H1 (cell line): ENCODE measurements at regions not wholly inside any gene's neighbourhood (a gene's known extent, or its start where the extent isn't known, plus 50 kb on each side); places are given as distances from the start of the nearest gene placed in this dataset.

ENCODE experiments used
- CTCF ChIA-PET: fragments of 300-600 bp; sonication (Branson Sonifier 250); formaldehyde crosslinking; loops from one replicate; lab custom pipeline; 2021; ENCODE audit not compliant: partially characterized antibody; lab: Charles Lee
- POLR2A ChIA-PET: fragments of 300-600 bp; sonication (Branson Sonifier 250); formaldehyde crosslinking; loops from one replicate; lab custom pipeline; 2021; ENCODE audit warnings: inconsistent platforms; ENCODE audit not compliant: partially characterized antibody; lab: Charles Lee
- DNase-seq, 2 experiments: peaks; one replicate each; pipeline versions ENCODE4 v3.0.0 to v3.0.0-alpha.2; 2010 to 2022; ENCODE audit warnings: low spot score in 2 of 2, low read depth in 1 of 2, mixed read lengths in 1 of 2
- FAIRE-seq: peaks from 2 replicates; lab custom pipeline; 2011; peaks lifted over from hg19 to GRCh38; lab: Jason Lieb, UNC
- H2AFZ ChIP-seq: 2 replicates; pipeline ENCODE4 v1.8.1; 2012; ENCODE audit warnings: low read length, inconsistent platforms
- H2AK5ac ChIP-seq: 2 replicates; pipeline ENCODE4 v1.6.1; 2013; ENCODE audit warnings: low read depth, low read length
- H2BK120ac ChIP-seq: replicated peaks from 2 replicates; pipeline ENCODE3; 2013; ENCODE audit warnings: low read depth, low read length, inconsistent platforms
- H2BK12ac ChIP-seq: 2 replicates; pipeline ENCODE4 v1.6.1; 2013; ENCODE audit warnings: low read depth, low read length
- H2BK15ac ChIP-seq: 2 replicates; pipeline ENCODE4 v1.6.1; 2013; ENCODE audit warnings: low read length
- H2BK20ac ChIP-seq: 2 replicates; pipeline ENCODE4 v1.6.1; 2013; ENCODE audit warnings: low read length
- H2BK5ac ChIP-seq: 2 replicates; pipeline ENCODE4 v1.6.1; 2013; ENCODE audit warnings: low read depth, low read length
- H3K14ac ChIP-seq: 2 replicates; pipeline ENCODE4 v1.6.1; 2013; ENCODE audit warnings: inconsistent platforms; ENCODE audit not compliant: insufficient read length
- H3K18ac ChIP-seq: 2 replicates; pipeline ENCODE4 v1.6.1; 2013; ENCODE audit warnings: low read length; ENCODE audit errors: extremely low read depth
- H3K23ac ChIP-seq: 2 replicates; pipeline ENCODE4 v1.6.1; 2013; ENCODE audit warnings: inconsistent platforms; ENCODE audit not compliant: insufficient read length
- H3K23me2 ChIP-seq: 2 replicates; pipeline ENCODE4 v1.6.1; 2013; ENCODE audit warnings: low read depth, low read length
- H3K27ac ChIP-seq: 2 replicates; pipeline ENCODE4 v1.6.1; 2011; ENCODE audit warnings: low read depth, low read length, inconsistent platforms
- H3K27me3 ChIP-seq, 4 experiments: replicated peaks in 1 of 4; 1 replicate in 1 of 4; 2 replicates in 3 of 4; pipeline versions ENCODE4 v1.6.1 to v1.8.1; 2011 to 2013; ENCODE audit warnings: low read length in 3 of 4, mild to moderate bottlenecking in 3 of 4, inconsistent platforms in 2 of 4, mixed read lengths in 2 of 4, moderate library complexity in 1 of 4; ENCODE audit not compliant: control insufficient read depth in 3 of 4, insufficient read depth in 3 of 4; ENCODE audit errors: extremely low read depth in 1 of 4
- H3K36me3 ChIP-seq, 4 experiments: 2 replicates each; pipeline versions ENCODE4 v1.6.1 to v1.8.1; 2011 to 2013; ENCODE audit warnings: mild to moderate bottlenecking in 4 of 4, low read length in 3 of 4, moderate library complexity in 2 of 4, control low read depth in 1 of 4, inconsistent platforms in 1 of 4; ENCODE audit not compliant: insufficient read depth in 4 of 4, control insufficient read depth in 2 of 4
- H3K4ac ChIP-seq: replicated peaks from 2 replicates; pipeline ENCODE3; 2013; ENCODE audit warnings: low read length, low read depth, mixed read lengths, inconsistent platforms; ENCODE audit not compliant: insufficient read length
- H3K4me1 ChIP-seq, 4 experiments: replicated peaks in 1 of 4; 1 replicate in 1 of 4; 2 replicates in 3 of 4; pipeline versions ENCODE4 v1.6.1 to v1.8.1; 2011 to 2013; ENCODE audit warnings: low read length in 3 of 4, inconsistent platforms in 2 of 4, mixed read lengths in 1 of 4; ENCODE audit not compliant: insufficient read depth in 4 of 4, control insufficient read depth in 3 of 4
- H3K4me2 ChIP-seq, 2 experiments: 2 replicates each; pipeline versions ENCODE4 v1.6.1 to v1.8.1; 2011 to 2013; ENCODE audit warnings: low read depth in 2 of 2, low read length in 2 of 2, control low read depth in 1 of 2, inconsistent platforms in 1 of 2, mild to moderate bottlenecking in 1 of 2; ENCODE audit not compliant: insufficient read depth in 1 of 2
- H3K4me3 ChIP-seq, 4 experiments: fragments of 200-600, 300-600 bp in 1 of 4; sonication (generic), shearing (Covaris generic), sonication (Bioruptor Twin) in 1 of 4; 2 replicates each; pipeline versions ENCODE4 v1.5.1 to v1.8.1; 2011 to 2016; ENCODE audit warnings: low read length in 4 of 4, low read depth in 3 of 4, control low read depth in 2 of 4, inconsistent platforms in 2 of 4, mild to moderate bottlenecking in 2 of 4, mixed read lengths in 1 of 4, moderate library complexity in 1 of 4; ENCODE audit not compliant: insufficient read depth in 2 of 4; ENCODE audit errors: extremely low read depth in 1 of 4
- H3K56ac ChIP-seq: replicated peaks from 2 replicates; pipeline ENCODE3; 2013; ENCODE audit warnings: low read depth, mild to moderate bottlenecking, mixed read lengths, low read length, inconsistent platforms; ENCODE audit not compliant: insufficient read length
- H3K79me1 ChIP-seq: 2 replicates; pipeline ENCODE4 v1.6.1; 2013; ENCODE audit warnings: low read depth, low read length, control low read depth
- H3K79me2 ChIP-seq, 2 experiments: 2 replicates each; pipeline versions ENCODE4 v1.6.1 to v1.8.1; 2012 to 2013; ENCODE audit warnings: low read length in 2 of 2, mild to moderate bottlenecking in 2 of 2, inconsistent platforms in 1 of 2; ENCODE audit not compliant: insufficient read depth in 2 of 2, control insufficient read depth in 1 of 2
- H3K9ac ChIP-seq, 4 experiments: replicated peaks in 1 of 4; 1 replicate in 1 of 4; 2 replicates in 3 of 4; pipeline versions ENCODE4 v1.6.1 to v1.8.1; 2011 to 2013; ENCODE audit warnings: low read depth in 3 of 4, low read length in 3 of 4, control low read depth in 2 of 4, mild to moderate bottlenecking in 2 of 4, moderate library complexity in 2 of 4, inconsistent platforms in 1 of 4; ENCODE audit errors: extremely low read depth in 1 of 4
- H3K9me3 ChIP-seq, 2 experiments: 2 replicates each; pipeline versions ENCODE4 v1.6.1 to v1.8.1; 2012 to 2013; ENCODE audit warnings: mild to moderate bottlenecking in 2 of 2, moderate library complexity in 2 of 2, control low read depth in 1 of 2, inconsistent platforms in 1 of 2, low read depth in 1 of 2, low read length in 1 of 2, mixed read lengths in 1 of 2; ENCODE audit not compliant: insufficient read depth in 2 of 2
- H4K20me1 ChIP-seq, 2 experiments: replicated peaks in 1 of 2; 2 replicates each; pipeline versions ENCODE3 to v1.8.1; 2011 to 2013; ENCODE audit warnings: inconsistent platforms in 2 of 2, low read length in 2 of 2, mild to moderate bottlenecking in 1 of 2; ENCODE audit not compliant: insufficient read depth in 2 of 2, control insufficient read depth in 1 of 2
- H4K5ac ChIP-seq: 2 replicates; pipeline ENCODE4 v1.6.1; 2013; ENCODE audit warnings: low read length, low read depth, mixed read lengths, inconsistent platforms; ENCODE audit not compliant: insufficient read length
- H4K8ac ChIP-seq: 2 replicates; pipeline ENCODE4 v1.8.0; 2013; ENCODE audit warnings: mild to moderate bottlenecking, moderate library complexity, low read length, inconsistent platforms; ENCODE audit not compliant: insufficient read depth; ENCODE audit errors: extremely low read depth
- H4K91ac ChIP-seq: replicated peaks from 2 replicates; pipeline ENCODE3; 2013; ENCODE audit warnings: low read length, mixed read lengths, inconsistent platforms; ENCODE audit not compliant: insufficient read length
- CBX5 ChIP-seq: fragments of 300-800, 300-1000 bp; sonication (generic); IDR thresholded peaks from 2 replicates; pipeline ENCODE4 v1.7.1; 2016; ENCODE audit warnings: antibody characterized with exemption, low read length, low read depth
- CREB1 ChIP-seq: IDR thresholded peaks from 2 replicates; pipeline ENCODE4 v1.6.1; 2012; ENCODE audit warnings: inconsistent platforms
- E2F6 ChIP-seq: IDR thresholded peaks from 2 replicates; pipeline ENCODE4 v1.6.1; 2012; ENCODE audit warnings: inconsistent platforms
- JUN ChIP-seq: IDR thresholded peaks from 2 replicates; pipeline ENCODE4 v1.6.1; 2011; ENCODE audit warnings: low read depth, mild to moderate bottlenecking, improper control_type of control experiment, low read length
- JUND ChIP-seq: IDR thresholded peaks from 2 replicates; pipeline ENCODE4 v1.6.1; 2011; ENCODE audit warnings: mild to moderate bottlenecking, improper control_type of control experiment, low read length
- KDM5A ChIP-seq: fragments of 200-600 bp; IDR thresholded peaks from 2 replicates; pipeline ENCODE4 v1.7.1; 2012; ENCODE audit warnings: mild to moderate bottlenecking, low read length, inconsistent platforms, mixed read lengths
- POLR2A ChIP-seq, 2 experiments: IDR thresholded peaks; 1 replicate in 1 of 2; 2 replicates in 1 of 2; pipeline ENCODE4 v1.6.1; 2011; ENCODE audit warnings: low read depth in 2 of 2, low read length in 2 of 2, mild to moderate bottlenecking in 2 of 2; ENCODE audit errors: control extremely low read depth in 1 of 2
- RFX5 ChIP-seq: IDR thresholded peaks from 2 replicates; pipeline ENCODE4 v1.6.1; 2011; ENCODE audit warnings: low read depth, low read length, improper control_type of control experiment, borderline replicate concordance
- SIX5 ChIP-seq: IDR thresholded peaks from 2 replicates; pipeline ENCODE4 v1.6.1; 2011; ENCODE audit warnings: mild to moderate bottlenecking, low read depth, low read length
- SRF ChIP-seq: IDR thresholded peaks from 2 replicates; pipeline ENCODE4 v1.6.1; 2011; ENCODE audit warnings: mild to moderate bottlenecking, low read depth, low read length, moderate library complexity
- ZNF274 ChIP-seq: IDR thresholded peaks from 2 replicates; pipeline ENCODE4 v1.7.0; 2012; ENCODE audit warnings: low read length, borderline replicate concordance; ENCODE audit errors: extremely low read depth
- WGBS, 2 experiments: shearing (Covaris generic) in 1 of 2; methylation state at CpG; one replicate each; pipeline versions ENCODE4 v1.1.6 to v1.1.7; 2013 to 2015; ENCODE audit warnings: low lambda C conversion rate in 2 of 2, mixed read lengths in 2 of 2, inconsistent platforms in 1 of 2, low coverage in 1 of 2, missing lambda C conversion rate in 1 of 2; ENCODE audit not compliant: insufficient replicate concordance in 2 of 2, insufficient coverage in 1 of 2, insufficient read length in 1 of 2; ENCODE audit errors: extremely low coverage in 1 of 2, missing lambda C conversion rate in 1 of 2; 5-methylcytosine and 5-hydroxymethylcytosine counted together

GRCh38 chr2:48048476-48049171 is 142.3 kb upstream of the FBXO11 start:
- Histone ChIP-seq H3K56ac (no peak overlapping the region), H3K14ac (no peak overlapping the region), H3K27ac (no peak overlapping the region), H3K79me1 (no peaks in the 10 kb centered on the region), H3K4me1 (peaks cover 0 to 10% (median 2%) of the 10 kb centered on the region in 4 experiments; a peak in 3 of 7 replicates), H3K4ac (no peak overlapping the region), H3K9me3 (no peaks in the 10 kb centered on the region; a peak in 1 of 4 replicates), H4K5ac (no peak overlapping the region), H4K8ac (no peak overlapping the region), H4K91ac (no peak overlapping the region), H2BK15ac (no peak overlapping the region), H2AK5ac (no peak overlapping the region), H3K18ac (no peak overlapping the region; the same call in 1 of the 2 replicates), H3K9ac (peak overlapping the region in 1 of 4 experiments; percentile 34; a peak in 2 of 7 replicates), H3K79me2 (peaks cover 0 to 7% of the 10 kb centered on the region in 2 experiments; a peak in 2 of 4 replicates), H3K27me3 (no peaks in the 10 kb centered on the region), H4K20me1 (no peaks in the 10 kb centered on the region), H2AFZ (no peak overlapping the region), H3K23me2 (peaks cover 3% of the 10 kb centered on the region; the same call in 1 of the 2 replicates), H2BK20ac (no peak overlapping the region), H3K36me3 (no peaks in the 10 kb centered on the region), H2BK120ac (no peak overlapping the region), H2BK5ac (no peak overlapping the region), H2BK12ac (no peak overlapping the region), H3K4me2 (peak overlapping the region; percentile 42 to 82; a peak in 3 of 4 replicates), H3K23ac (no peak overlapping the region), H3K4me3 (peak overlapping the region in 1 of 4 experiments; percentile 57; a peak in 2 of 8 replicates)
- FAIRE-seq (peak; percentile 55), DNase-seq (no peak)
- TF ChIP-seq SIX5 (no peak), CBX5 (no peak), KDM5A (no peak), POLR2A (IDR thresholded peaks at IDR 0.05; ENCODE audit: control extremely low read depth in 1 of 2, low read depth in 2 of 2, low read length in 2 of 2) (no peak), SRF (no peak), E2F6 (no peak), JUN (no peak), JUND (no peak), RFX5 (no peak), ZNF274 (no peak), CREB1 (no peak)
- 84% methylated on average over 3 of the region's 3 CpGs; no CpG with 5 or more reads in 1 of the 2 experiments for WGBS, 2 experiments
- CTCF ChIA-PET: interaction anchor here (1.7 kb wide), 1 partner anchor 25 kb away, joined by 4 read pairs; no protein-coding TSS in a partner anchor
- POLR2A ChIA-PET: no interaction called here
